ENCODE measurements at regions not wholly inside any gene's neighbourhood (a gene's known extent, or its start where the extent isn't known, plus 50 kb on each side); places are given as distances from the start of the nearest gene placed in this dataset.

- no peak for TF ChIP-seq CTCF (IDR thresholded peaks at IDR 0.05)
- no peak for TF ChIP-seq POLR2A (IDR thresholded peaks at IDR 0.05)
- TF ChIP-seq POLR2AphosphoS5 (IDR thresholded peaks at IDR 0.05) = no peak
Measured at GRCh38 chr2:52536929-52537460, 1230.6 kb upstream of the CHAC2 start.

All from suprapubic skin (tissue), 4 donors.